Smooth muscle cell (in vitro differentiated cells): ENCODE measurements at regions not wholly inside any gene's neighbourhood (a gene's known extent, or its start where the extent isn't known, plus 50 kb on each side); places are given as distances from the start of the nearest gene placed in this dataset.

ENCODE experiments used
- DNase-seq: peaks from one replicate; lab custom pipeline; 2025; ENCODE audit not compliant: unreplicated experiment; lab: John Stamatoyannopoulos, UW
- H2AFZ ChIP-seq: fragments of 200-600 bp; sonication (generic); 2 replicates; pipeline ENCODE4 v1.6.0; 2016; ENCODE audit warnings: antibody characterized with exemption, low read depth, mild to moderate bottlenecking
- H3F3A ChIP-seq: fragments of 200-600 bp; sonication (generic); 2 replicates; pipeline ENCODE4 v1.6.0; 2017; ENCODE audit warnings: antibody characterized with exemption, low read depth
- H3K27ac ChIP-seq: fragments of 200-600 bp; sonication (generic); 2 replicates; pipeline ENCODE4 v1.5.1; 2016; ENCODE audit warnings: low read depth, mild to moderate bottlenecking
- H3K27me3 ChIP-seq: fragments of 200-600 bp; sonication (generic); 2 replicates; pipeline ENCODE4 v1.6.1; 2016; ENCODE audit warnings: low read depth, mild to moderate bottlenecking
- H3K36me3 ChIP-seq: fragments of 200-600 bp; sonication (generic); 2 replicates; pipeline ENCODE4 v1.5.1; 2016; ENCODE audit warnings: low read depth
- H3K4me1 ChIP-seq: fragments of 200-600 bp; sonication (generic); 2 replicates; pipeline ENCODE4 v1.5.1; 2016; ENCODE audit warnings: low read depth
- H3K4me2 ChIP-seq: fragments of 200-600 bp; sonication (generic); 2 replicates; pipeline ENCODE4 v1.6.0; 2016; ENCODE audit warnings: mild to moderate bottlenecking
- H3K4me3 ChIP-seq: fragments of 200-600 bp; sonication (generic); 2 replicates; pipeline ENCODE4 v1.5.1; 2016; ENCODE audit warnings: mild to moderate bottlenecking
- H3K79me2 ChIP-seq: fragments of 200-600 bp; sonication (generic); 2 replicates; pipeline ENCODE4 v1.6.0; 2016; ENCODE audit warnings: low read depth, mild to moderate bottlenecking
- H3K9ac ChIP-seq: fragments of 200-600 bp; sonication (generic); 2 replicates; pipeline ENCODE4 v1.6.0; 2016; ENCODE audit warnings: low read depth
- H3K9me3 ChIP-seq: fragments of 200-600 bp; sonication (generic); replicated peaks from 2 replicates; pipeline ENCODE4 v1.5.1; 2016; ENCODE audit warnings: low read depth
- H4K20me1 ChIP-seq: fragments of 200-600 bp; sonication (generic); 2 replicates; pipeline ENCODE4 v1.6.0; 2016; ENCODE audit warnings: low read depth
- CTCF ChIP-seq: fragments of 200-600 bp; sonication (generic); IDR thresholded peaks from 2 replicates; pipeline ENCODE4 v1.5.1; 2017; ENCODE audit warnings: borderline replicate concordance, mild to moderate bottlenecking, antibody characterized with exemption; ENCODE audit not compliant: insufficient read depth, poor library complexity, severe bottlenecking
- WGBS: methylation state at CpG from one replicate; pipeline ENCODE4 v1.1.7; 2016; ENCODE audit warnings: low lambda C conversion rate; 5-methylcytosine and 5-hydroxymethylcytosine counted together

GRCh38 chr17:52213451-52213850 lies 54.9 kb upstream of the CA10 start:
- H3K27ac ChIP-seq, result no peak overlapping the region
- no peaks in the 10 kb centered on the region for H4K20me1 ChIP-seq
- no peak overlapping the region for H3K4me2 ChIP-seq
- H3K4me1 ChIP-seq, result no peaks in the 10 kb centered on the region
- H3K36me3 ChIP-seq, result no peaks in the 10 kb centered on the region
- no peak overlapping the region for H3K9ac ChIP-seq
- no peak for TF ChIP-seq CTCF
- H3K79me2 ChIP-seq, result no peaks in the 10 kb centered on the region
- 57% methylated on average over 3 of the region's 3 CpGs for WGBS
- no peaks in the 10 kb centered on the region for H3K9me3 ChIP-seq
- no peak overlapping the region for H3K4me3 ChIP-seq
- H2AFZ ChIP-seq, result no peak overlapping the region
- peaks cover 5% of the 10 kb centered on the region for H3K27me3 ChIP-seq
- DNase-seq, result no peak
- H3F3A ChIP-seq, result no peaks in the 10 kb centered on the region

GRCh38 chr17:52212851-52213250 lies 54.3 kb upstream of the CA10 start:
- Histone ChIP-seq H3K79me2 (no peaks in the 10 kb centered on the region), H3K4me2 (no peak overlapping the region), H4K20me1 (no peaks in the 10 kb centered on the region), H3F3A (no peaks in the 10 kb centered on the region), H3K36me3 (no peaks in the 10 kb centered on the region), H2AFZ (no peak overlapping the region), H3K4me1 (no peaks in the 10 kb centered on the region), H3K27ac (no peak overlapping the region), H3K4me3 (no peak overlapping the region), H3K9ac (no peak overlapping the region), H3K27me3 (peaks cover 5% of the 10 kb centered on the region), H3K9me3 (no peaks in the 10 kb centered on the region)
- DNase-seq, result no peak
- TF ChIP-seq CTCF, result no peak

- H3K36me3 ChIP-seq, result no peaks in the 10 kb centered on the region
- no peak overlapping the region for H3K9ac ChIP-seq
- H3K79me2 ChIP-seq, result no peaks in the 10 kb centered on the region
- TF ChIP-seq CTCF, result no peak
- DNase-seq, result no peak
- no peak overlapping the region for H3K4me3 ChIP-seq
- H3K27ac ChIP-seq, result no peak overlapping the region
- H2AFZ ChIP-seq, result no peak overlapping the region
- no peaks in the 10 kb centered on the region for H4K20me1 ChIP-seq
- peaks cover 5% of the 10 kb centered on the region for H3K27me3 ChIP-seq
- no peaks in the 10 kb centered on the region for H3F3A ChIP-seq
- H3K9me3 ChIP-seq, result no peaks in the 10 kb centered on the region
- H3K4me1 ChIP-seq, result no peaks in the 10 kb centered on the region
- H3K4me2 ChIP-seq, result no peak overlapping the region
Observed at GRCh38 chr17:52209507-52209906, 51.0 kb upstream of the CA10 start.
